ENCODE measurements at regions not wholly inside any gene's neighbourhood (a gene's known extent, or its start where the extent isn't known, plus 50 kb on each side); places are given as distances from the start of the nearest gene placed in this dataset.

- DNase-seq: no peak
Observed at GRCh38 chr6:146904596-146904995, 299.6 kb upstream of the STXBP5 start.

GRCh38 chr6:146905181-146905704 lies 299.0 kb upstream of the STXBP5 start:
- no peak for DNase-seq

GRCh38 chr6:146908786-146909185 lies 295.4 kb upstream of the STXBP5 start:
- no peak for DNase-seq

- no peak for DNase-seq
Observed at GRCh38 chr6:146909376-146909775, 294.8 kb upstream of the STXBP5 start.

- DNase-seq: no peak
Observed at GRCh38 chr6:146909886-146910285, 294.3 kb upstream of the STXBP5 start.

- DNase-seq: no peak
Observed at GRCh38 chr6:146910611-146911010, 293.6 kb upstream of the STXBP5 start.

- no peak for DNase-seq
Observed at GRCh38 chr6:146911635-146912215, 292.5 kb upstream of the STXBP5 start.

GRCh38 chr6:146912730-146913685 lies 291.2 kb upstream of the STXBP5 start:
- DNase-seq: no peak

- DNase-seq: no peak
Observed at GRCh38 chr6:146913842-146914488, 290.3 kb upstream of the STXBP5 start.

GRCh38 chr6:146914489-146915483 lies 289.4 kb upstream of the STXBP5 start:
- no peak for DNase-seq

- DNase-seq: no peak
Observed at GRCh38 chr6:146915671-146916127, 288.5 kb upstream of the STXBP5 start.

GRCh38 chr6:146916435-146917025 lies 287.7 kb upstream of the STXBP5 start:
- no peak for DNase-seq

- no peak for DNase-seq
Observed at GRCh38 chr6:146917182-146917581, 287.0 kb upstream of the STXBP5 start.

GRCh38 chr6:146917979-146918378 lies 286.2 kb upstream of the STXBP5 start:
- no peak for DNase-seq

- DNase-seq: no peak
Observed at GRCh38 chr6:146919017-146919416, 285.2 kb upstream of the STXBP5 start.

GRCh38 chr6:146923205-146923833 lies 280.9 kb upstream of the STXBP5 start:
- no peak for DNase-seq

GRCh38 chr6:146925846-146926245 lies 278.4 kb upstream of the STXBP5 start:
- DNase-seq: no peak

- DNase-seq: no peak
Observed at GRCh38 chr6:146928503-146928902, 275.7 kb upstream of the STXBP5 start.

- no peak for DNase-seq
Observed at GRCh38 chr6:146931214-146931613, 273.0 kb upstream of the STXBP5 start.

- DNase-seq: no peak
Observed at GRCh38 chr6:146937316-146937715, 266.9 kb upstream of the STXBP5 start.

- no peak for DNase-seq
Observed at GRCh38 chr6:146938266-146938665, 266.0 kb upstream of the STXBP5 start.

All from NCI-H510A treated with DMSO at 0.1 percent for 48 hours (cell line).